Endothelial cell of umbilical vein (primary cell): ENCODE measurements at regions not wholly inside any gene's neighbourhood (a gene's known extent, or its start where the extent isn't known, plus 50 kb on each side); places are given as distances from the start of the nearest gene placed in this dataset.

Experiments
- BruUV-seq: library from RNA; stranded (reverse); fragments of 400-500 nt; replicated peaks from 2 replicates; lab custom pipeline; 2021; lab: Mats Ljungman, UMichigan
- CTCF ChIA-PET: fragments of 300-600, 350-600 bp; sonication (Branson Sonifier 250); formaldehyde crosslinking; loops from one replicate; lab custom pipeline; 2021; ENCODE audit warnings: antibody characterized with exemption, inconsistent platforms; lab: Charles Lee
- POLR2A ChIA-PET: fragments of 300-600, 350-600 bp; sonication (Branson Sonifier 250); formaldehyde crosslinking; loops from one replicate; lab custom pipeline; 2021; ENCODE audit warnings: antibody characterized with exemption, inconsistent platforms; lab: Charles Lee
- DNase-seq: peaks from one replicate; pipeline ENCODE4 v3.0.0-alpha.2; 2011; ENCODE audit warnings: low read depth, low spot score
- FAIRE-seq: peaks from 2 replicates; lab custom pipeline; 2011; peaks lifted over from hg19 to GRCh38; lab: Jason Lieb, UNC
- H2AFZ ChIP-seq: 2 replicates; pipeline ENCODE4 v1.6.0; 2012; ENCODE audit warnings: low read depth, low read length, control low read depth, inconsistent platforms
- H3K27ac ChIP-seq: 2 replicates; pipeline ENCODE4 v1.5.1; 2011; ENCODE audit warnings: low read depth, mild to moderate bottlenecking, control low read depth, low read length, moderate library complexity; ENCODE audit not compliant: insufficient read depth
- H3K27me3 ChIP-seq, 2 experiments: 2 replicates each; pipeline versions ENCODE4 v1.6.0 to v1.6.1; 2011; ENCODE audit warnings: low read length in 2 of 2, mixed read lengths in 1 of 2; ENCODE audit not compliant: control insufficient read depth in 2 of 2, insufficient read depth in 2 of 2
- H3K36me3 ChIP-seq, 2 experiments: 2 replicates in 1 of 2; 3 replicates in 1 of 2; pipeline ENCODE4 v1.5.1; 2011; ENCODE audit warnings: low read length in 2 of 2, mild to moderate bottlenecking in 1 of 2, moderate library complexity in 1 of 2; ENCODE audit not compliant: control insufficient read depth in 2 of 2, insufficient read depth in 2 of 2; ENCODE audit errors: extremely low read depth in 1 of 2
- H3K4me1 ChIP-seq: 3 replicates; pipeline ENCODE4 v1.5.1; 2011; ENCODE audit warnings: mild to moderate bottlenecking, low read length; ENCODE audit not compliant: control insufficient read depth, insufficient read depth; ENCODE audit errors: extremely low read depth
- H3K4me2 ChIP-seq: 2 replicates; pipeline ENCODE4 v1.6.1; 2011; ENCODE audit warnings: low read length, control low read depth, mixed read lengths; ENCODE audit not compliant: insufficient read depth
- H3K4me3 ChIP-seq, 3 experiments: fragments of 200-600 bp in 1 of 3; sonication (generic), shearing (Covaris generic) in 1 of 3; replicated peaks in 1 of 3; 2 replicates each; pipeline ENCODE4 v1.5.1; 2011 to 2016; ENCODE audit warnings: control low read depth in 3 of 3, low read length in 3 of 3, mild to moderate bottlenecking in 2 of 3, inconsistent platforms in 1 of 3, low read depth in 1 of 3, moderate library complexity in 1 of 3; ENCODE audit not compliant: insufficient read depth in 1 of 3
- H3K79me2 ChIP-seq: 2 replicates; pipeline ENCODE4 v1.6.0; 2012; ENCODE audit warnings: low read length, inconsistent platforms; ENCODE audit not compliant: control insufficient read depth, insufficient read depth
- H3K9ac ChIP-seq: replicated peaks from 2 replicates; pipeline ENCODE3; 2011; ENCODE audit warnings: low read length, control low read depth; ENCODE audit not compliant: insufficient read depth; ENCODE audit errors: extremely low read depth
- H3K9me1 ChIP-seq: replicated peaks from 3 replicates; pipeline ENCODE4 v1.6.0; 2011; ENCODE audit warnings: mild to moderate bottlenecking, low read length; ENCODE audit not compliant: control insufficient read depth, insufficient read depth; ENCODE audit errors: extremely low read depth
- H3K9me3 ChIP-seq: replicated peaks from 2 replicates; pipeline ENCODE4 v1.5.1; 2012; ENCODE audit warnings: low read length, inconsistent platforms; ENCODE audit not compliant: control insufficient read depth, insufficient read depth
- H4K20me1 ChIP-seq: replicated peaks from 2 replicates; pipeline ENCODE3; 2011; ENCODE audit warnings: mild to moderate bottlenecking, low read length; ENCODE audit not compliant: control insufficient read depth, insufficient read depth; ENCODE audit errors: extremely low read depth
- CTCF ChIP-seq, 2 donors: IDR thresholded peaks; 1 replicate in 1 of 2; 2 replicates in 1 of 2; pipeline ENCODE4 v1.5.1; 2011; ENCODE audit warnings: low read length in 2 of 2, mild to moderate bottlenecking in 2 of 2, moderate library complexity in 2 of 2, control low read depth in 1 of 2, inconsistent platforms in 1 of 2, low read depth in 1 of 2; ENCODE audit not compliant: insufficient read depth in 1 of 2; ENCODE audit errors: extremely low read depth in 1 of 2
- EZH2 ChIP-seq: IDR thresholded peaks from 2 replicates; pipeline ENCODE4 v1.6.1; 2012; ENCODE audit warnings: borderline replicate concordance, low read depth, mild to moderate bottlenecking, moderate library complexity, low read length, inconsistent platforms; ENCODE audit not compliant: severe bottlenecking
- FOS ChIP-seq: IDR thresholded peaks from 2 replicates; pipeline ENCODE4 v1.6.1; 2011; ENCODE audit warnings: mild to moderate bottlenecking, low read length, moderate library complexity, borderline replicate concordance; ENCODE audit not compliant: insufficient read depth
- GATA2 ChIP-seq: IDR thresholded peaks from 2 replicates; pipeline ENCODE4 v1.7.0; 2011; ENCODE audit warnings: low read depth, mild to moderate bottlenecking, moderate library complexity, mixed read lengths, low read length; ENCODE audit not compliant: insufficient read length, insufficient read depth
- JUN ChIP-seq: IDR thresholded peaks from 2 replicates; pipeline ENCODE4 v1.6.1; 2011; ENCODE audit warnings: borderline replicate concordance, low read depth; ENCODE audit not compliant: insufficient read length, insufficient read depth
- MAX ChIP-seq: IDR thresholded peaks from 2 replicates; pipeline ENCODE4 v1.6.1; 2011; ENCODE audit not compliant: insufficient read depth, insufficient read length
- MYC ChIP-seq: IDR thresholded peaks from one replicate; pipeline ENCODE4 v1.6.1; 2011; ENCODE audit warnings: mild to moderate bottlenecking, low read depth, low read length
- POLR2A ChIP-seq: IDR thresholded peaks from 2 replicates; pipeline ENCODE4 v1.6.1; 2012; ENCODE audit warnings: low read depth, mild to moderate bottlenecking, control low read depth, low read length
- POLR2AphosphoS5 ChIP-seq: IDR thresholded peaks from 2 replicates; pipeline ENCODE4 v1.6.1; 2012; ENCODE audit warnings: low read depth, mild to moderate bottlenecking, control low read depth, low read length, moderate library complexity; ENCODE audit not compliant: insufficient read depth
- dilution Hi-C: fragments of 300-500 bp; cut with MboI; formaldehyde crosslinking; loops from one replicate; pipeline ENCODE4 v1.15.0; 2019; ENCODE audit warnings: low sequenced_read_pairs; ENCODE audit not compliant: extremely low pct_ligation_motif_present
- intact Hi-C: fragments of 100-400 bp; cut with micrococcal nuclease; formaldehyde crosslinking; loops from one replicate; pipeline ENCODE4 v1.10.0; 2022

- Histone ChIP-seq H3K4me2 (no peak overlapping the region), H4K20me1 (no peaks in the 10 kb centered on the region), H3K27me3 (no peaks in the 10 kb centered on the region), H2AFZ (no peak overlapping the region), H3K9me3 (no peaks in the 10 kb centered on the region), H3K9me1 (no peaks in the 10 kb centered on the region), H3K4me3 (no peak overlapping the region), H3K36me3 (no peaks in the 10 kb centered on the region), H3K27ac (no peak overlapping the region), H3K9ac (no peak overlapping the region), H3K79me2 (no peaks in the 10 kb centered on the region), H3K4me1 (no peaks in the 10 kb centered on the region)
- FAIRE-seq (no peak), DNase-seq (no peak)
- CTCF ChIA-PET = interaction anchor here (0.9 kb wide), 1 partner anchor 15 kb away, joined by 4 read pairs; no protein-coding TSS in a partner anchor
- POLR2A ChIA-PET = no interaction called here
- intact Hi-C loops (no loop called here), dilution Hi-C loops (loop anchor here (25.0 kb wide), 1 partner anchor 260 kb away; no protein-coding TSS in a partner anchor)
- TF ChIP-seq FOS = no peak
- no peak for TF ChIP-seq JUN
- no peak for TF ChIP-seq MYC
- TF ChIP-seq EZH2 = no peak
- BruUV-seq = no TSS peak
Measured at GRCh38 chr4:121477079-121477478, 96.3 kb upstream of the QRFPR start.

DNA sequence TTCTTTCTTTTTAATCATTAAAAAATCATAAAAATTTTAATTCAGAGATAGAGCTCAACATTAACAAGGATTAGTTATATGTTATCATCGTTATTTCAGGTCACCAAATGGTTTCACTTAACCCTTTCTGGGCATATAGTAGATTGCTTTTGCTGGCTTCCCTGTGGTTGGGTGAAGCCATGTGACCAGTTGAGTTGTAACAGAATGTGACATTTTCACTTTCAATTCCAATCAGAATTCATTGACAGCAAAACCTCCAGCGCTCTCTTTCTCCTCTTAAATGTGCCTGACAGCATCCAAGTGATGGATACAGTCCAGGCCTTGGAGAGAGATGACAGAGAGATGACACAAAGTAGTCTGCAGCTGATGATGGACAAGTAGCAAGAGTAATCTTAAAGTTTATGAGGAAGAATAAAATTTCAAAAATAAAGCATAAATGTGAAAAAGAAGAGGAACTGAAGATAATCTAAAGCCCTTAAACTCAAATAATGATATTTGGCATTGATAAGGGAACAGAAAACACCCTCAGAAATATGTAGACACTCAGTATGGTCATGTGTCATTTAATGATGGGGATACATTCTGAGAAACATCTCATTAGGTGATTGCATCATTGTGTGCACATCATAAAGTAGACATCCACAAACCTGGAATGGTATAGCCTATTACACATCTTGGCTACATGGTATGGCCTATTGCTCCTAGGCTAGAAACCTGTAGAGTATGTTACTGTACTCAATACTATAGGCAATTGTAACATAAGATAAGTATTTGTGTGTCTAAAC is 92.3 kb upstream of the QRFPR start:
- DNase-seq = no peak
- CTCF ChIA-PET = interaction anchor here (1.0 to 1.9 kb wide), 4 partner anchors 11 to 102 kb away, joined by 3 to 12 read pairs (median 4); no protein-coding TSS in a partner anchor
- no peak overlapping the region for H3K27ac ChIP-seq

More for the DNA sequence above, 92.3 kb upstream of the QRFPR start:
- H4K20me1 ChIP-seq = no peaks in the 10 kb centered on the region
- no peak overlapping the region for H3K4me2 ChIP-seq
- POLR2A ChIA-PET = no interaction called here
- H3K27me3 ChIP-seq = no peaks in the 10 kb centered on the region
- H3K79me2 ChIP-seq = no peaks in the 10 kb centered on the region
- H2AFZ ChIP-seq = no peak overlapping the region
- no peaks in the 10 kb centered on the region for H3K9me1 ChIP-seq
- no peaks in the 10 kb centered on the region for H3K9me3 ChIP-seq
- H3K36me3 ChIP-seq = no peaks in the 10 kb centered on the region
- intact Hi-C loops = no loop called here
- BruUV-seq = no TSS peak
- no peak overlapping the region for H3K4me3 ChIP-seq
- FAIRE-seq = no peak
- dilution Hi-C loops = no loop called here
- H3K4me1 ChIP-seq = no peaks in the 10 kb centered on the region
- TF ChIP-seq MYC = no peak
- no peak for TF ChIP-seq MAX
- TF ChIP-seq POLR2AphosphoS5 = no peak
- no peak for TF ChIP-seq JUN
- TF ChIP-seq CTCF (IDR thresholded peaks at IDR 0.05; ENCODE audit: extremely low read depth in 1 of 2, insufficient read depth in 1 of 2, low read depth in 1 of 2, low read length in 2 of 2) = no peak
- no peak for TF ChIP-seq EZH2
- TF ChIP-seq POLR2A = no peak
- TF ChIP-seq GATA2 = no peak
- no peak for TF ChIP-seq FOS
- H3K9ac ChIP-seq = no peak overlapping the region
